ENCODE measurements at regions not wholly inside any gene's neighbourhood (a gene's known extent, or its start where the extent isn't known, plus 50 kb on each side); places are given as distances from the start of the nearest gene placed in this dataset.

DNA sequence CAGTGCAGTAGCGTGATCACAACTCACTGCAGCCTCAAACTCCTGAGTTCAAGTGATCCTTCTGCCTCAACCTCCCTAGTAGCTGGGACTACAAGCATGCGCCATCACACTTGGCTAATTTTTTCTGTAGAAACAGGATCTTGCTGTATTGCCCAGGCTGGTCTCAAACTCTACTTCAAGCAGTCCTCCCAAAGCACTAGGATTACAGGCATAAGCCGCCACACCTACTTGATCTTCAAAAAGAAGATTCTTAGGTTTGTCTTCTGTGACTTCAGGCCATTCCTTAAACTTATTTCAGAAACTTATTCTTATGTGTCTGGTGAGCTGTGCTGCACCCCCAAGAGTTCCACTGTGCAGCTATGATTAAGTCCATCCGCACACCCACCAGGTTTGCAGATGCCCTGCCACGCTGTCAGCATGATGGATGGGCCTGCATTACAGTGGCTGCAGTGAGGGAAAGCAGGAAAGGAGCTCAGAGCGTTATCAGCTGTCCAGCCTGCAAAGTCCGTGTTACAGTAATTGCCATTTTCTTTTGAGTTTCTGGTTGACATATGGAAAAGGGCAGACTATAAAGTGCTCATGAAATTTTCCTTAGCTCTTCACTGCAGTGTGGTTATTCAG lies 146.6 kb downstream of the AASDH start (continued):
- TF ChIP-seq ZBTB40 (IDR thresholded peaks at IDR 0.05) (no peak), ZBTB40 (CRISPR knock-in tag; IDR thresholded peaks at IDR 0.05) (no peak), SRF (IDR thresholded peaks at IDR 0.05; ENCODE audit: low read depth, low read length) (no peak), MAZ (IDR thresholded peaks at IDR 0.05; ENCODE audit: borderline replicate concordance, low read depth, low read length) (no peak), MAZ (CRISPR knock-in tag; IDR thresholded peaks at IDR 0.05; ENCODE audit: low read depth) (no peak), HOXA5 (CRISPR knock-in tag; IDR thresholded peaks at IDR 0.05) (peak; percentile 99), ZNF225 (CRISPR knock-in tag; IDR thresholded peaks at IDR 0.05) (no peak), ZNF230 (CRISPR knock-in tag; IDR thresholded peaks at IDR 0.05) (no peak), ZNF614 (CRISPR knock-in tag; IDR thresholded peaks at IDR 0.05; ENCODE audit: borderline replicate concordance) (peak; percentile 35; the same call in 1 of the 2 replicates), HOXA3 (CRISPR knock-in tag; IDR thresholded peaks at IDR 0.05) (no peak), SOX13 (IDR thresholded peaks at IDR 0.05) (no peak), SOX13 (CRISPR knock-in tag; conservative IDR thresholded peaks at IDR 0.05 in 1 of 2, IDR thresholded peaks at IDR 0.05 in 1 of 2) (0 out of 4 replicates have a peak, but pooled peaks of 1 of the 2 experiments have one; percentile 19)
- TF ChIP-seq, protein P1, sequence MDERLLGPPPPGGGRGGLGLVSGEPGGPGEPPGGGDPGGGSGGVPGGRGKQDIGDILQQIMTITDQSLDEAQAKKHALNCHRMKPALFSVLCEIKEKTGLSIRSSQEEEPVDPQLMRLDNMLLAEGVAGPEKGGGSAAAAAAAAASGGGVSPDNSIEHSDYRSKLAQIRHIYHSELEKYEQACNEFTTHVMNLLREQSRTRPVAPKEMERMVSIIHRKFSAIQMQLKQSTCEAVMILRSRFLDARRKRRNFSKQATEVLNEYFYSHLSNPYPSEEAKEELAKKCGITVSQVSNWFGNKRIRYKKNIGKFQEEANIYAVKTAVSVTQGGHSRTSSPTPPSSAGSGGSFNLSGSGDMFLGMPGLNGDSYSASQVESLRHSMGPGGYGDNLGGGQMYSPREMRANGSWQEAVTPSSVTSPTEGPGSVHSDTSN (CRISPR knock-in tag; IDR thresholded peaks at IDR 0.05), result peak; percentile 77
- TF ChIP-seq, protein P2, sequence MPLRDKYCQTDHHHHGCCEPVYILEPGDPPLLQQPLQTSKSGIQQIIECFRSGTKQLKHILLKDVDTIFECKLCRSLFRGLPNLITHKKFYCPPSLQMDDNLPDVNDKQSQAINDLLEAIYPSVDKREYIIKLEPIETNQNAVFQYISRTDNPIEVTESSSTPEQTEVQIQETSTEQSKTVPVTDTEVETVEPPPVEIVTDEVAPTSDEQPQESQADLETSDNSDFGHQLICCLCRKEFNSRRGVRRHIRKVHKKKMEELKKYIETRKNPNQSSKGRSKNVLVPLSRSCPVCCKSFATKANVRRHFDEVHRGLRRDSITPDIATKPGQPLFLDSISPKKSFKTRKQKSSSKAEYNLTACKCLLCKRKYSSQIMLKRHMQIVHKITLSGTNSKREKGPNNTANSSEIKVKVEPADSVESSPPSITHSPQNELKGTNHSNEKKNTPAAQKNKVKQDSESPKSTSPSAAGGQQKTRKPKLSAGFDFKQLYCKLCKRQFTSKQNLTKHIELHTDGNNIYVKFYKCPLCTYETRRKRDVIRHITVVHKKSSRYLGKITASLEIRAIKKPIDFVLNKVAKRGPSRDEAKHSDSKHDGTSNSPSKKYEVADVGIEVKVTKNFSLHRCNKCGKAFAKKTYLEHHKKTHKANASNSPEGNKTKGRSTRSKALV (CRISPR knock-in tag; IDR thresholded peaks at IDR 0.05), result no peak

All from HepG2 (cell line).